ENCODE measurements at regions not wholly inside any gene's neighbourhood (a gene's known extent, or its start where the extent isn't known, plus 50 kb on each side); places are given as distances from the start of the nearest gene placed in this dataset.
"Not testable (repeated sequence)": the region's sequence is repeated elsewhere in the genome, so short reads cannot be mapped to it uniquely, and the experiment has no call there.

DNA sequence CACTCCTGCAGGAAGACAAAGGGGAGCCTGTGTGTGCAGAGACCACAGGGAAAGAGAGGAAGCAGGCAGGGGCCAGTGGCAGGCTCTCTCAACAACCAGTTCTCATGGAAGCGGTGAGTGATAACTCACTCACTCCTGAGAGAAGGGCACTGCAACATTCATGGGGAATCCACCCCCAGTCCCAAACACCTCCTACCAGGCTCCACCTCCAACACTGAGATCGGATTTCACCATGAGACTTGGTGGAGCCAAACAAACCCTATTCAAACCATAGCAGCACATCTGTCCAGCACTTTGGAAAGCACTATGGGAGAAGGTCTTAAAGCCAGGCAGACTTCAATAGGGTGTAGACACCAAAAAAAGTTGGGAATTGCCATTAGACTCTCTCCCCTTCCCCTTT lies 345.7 kb upstream of the SPRED2 start:
- H3K27me3 Mint-ChIP-seq, result no peaks in the 10 kb centered on the region
- no peaks in the 10 kb centered on the region for H3K4me1 Mint-ChIP-seq
- H3K4me3 Mint-ChIP-seq, result no peak overlapping the region
- H3K36me3 Mint-ChIP-seq, result no peaks in the 10 kb centered on the region
- no peak for DNase-seq
- H3K9me3 Mint-ChIP-seq, result no peaks in the 10 kb centered on the region
- H3K27ac Mint-ChIP-seq, result no peak overlapping the region
- CTCF ChIA-PET, result no interaction called here

DNA sequence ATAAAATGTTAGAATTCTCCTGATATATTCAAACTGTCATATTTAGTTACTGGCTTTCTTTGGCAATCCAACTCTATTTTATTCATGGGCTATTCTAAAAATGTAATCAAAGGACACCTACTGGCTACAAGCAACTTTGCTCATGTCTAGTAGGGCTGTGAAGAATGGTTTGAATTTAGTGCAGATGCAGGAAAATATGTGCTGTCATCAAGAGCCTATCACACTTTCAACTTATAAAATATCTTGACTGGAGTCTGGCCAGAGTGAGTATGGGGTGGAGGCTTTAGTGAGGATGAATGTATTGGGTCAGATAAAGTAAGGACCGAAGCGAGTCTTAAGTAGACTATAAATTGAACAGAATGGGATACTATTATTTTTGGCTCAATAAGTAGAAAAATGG lies 343.4 kb upstream of the SPRED2 start:
- Mint-ChIP-seq H3K36me3 (no peaks in the 10 kb centered on the region), H3K27ac (no peak overlapping the region), H3K9me3 (no peaks in the 10 kb centered on the region), H3K27me3 (no peaks in the 10 kb centered on the region), H3K4me1 (no peaks in the 10 kb centered on the region), H3K4me3 (no peak overlapping the region)
- CTCF ChIA-PET, result no interaction called here
- no peak for DNase-seq

DNA sequence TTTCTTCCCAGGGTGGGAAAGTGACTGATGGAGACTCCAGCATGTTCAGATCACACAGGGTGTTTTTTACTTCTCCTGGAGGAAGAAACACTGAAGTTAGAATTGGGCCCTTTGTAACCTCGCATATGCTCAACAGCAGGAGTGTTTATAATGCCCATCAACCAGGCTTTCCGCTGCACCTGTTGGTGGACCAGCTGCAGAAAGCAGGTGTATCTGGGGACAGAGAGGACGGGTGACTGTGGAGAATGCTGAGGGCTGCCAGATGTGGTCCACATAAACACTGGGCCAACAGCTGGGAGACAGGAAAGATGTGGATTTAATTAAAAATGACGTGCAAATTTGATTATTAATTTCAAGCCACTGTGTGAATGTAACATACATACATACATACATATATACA lies 335.5 kb upstream of the SPRED2 start:
- no peak for DNase-seq
- Mint-ChIP-seq H3K9me3 (no peaks in the 10 kb centered on the region), H3K27ac (no peak overlapping the region), H3K4me3 (no peak overlapping the region), H3K4me1 (no peaks in the 10 kb centered on the region), H3K36me3 (no peaks in the 10 kb centered on the region), H3K27me3 (no peaks in the 10 kb centered on the region)
- CTCF ChIA-PET, result no interaction called here

DNA sequence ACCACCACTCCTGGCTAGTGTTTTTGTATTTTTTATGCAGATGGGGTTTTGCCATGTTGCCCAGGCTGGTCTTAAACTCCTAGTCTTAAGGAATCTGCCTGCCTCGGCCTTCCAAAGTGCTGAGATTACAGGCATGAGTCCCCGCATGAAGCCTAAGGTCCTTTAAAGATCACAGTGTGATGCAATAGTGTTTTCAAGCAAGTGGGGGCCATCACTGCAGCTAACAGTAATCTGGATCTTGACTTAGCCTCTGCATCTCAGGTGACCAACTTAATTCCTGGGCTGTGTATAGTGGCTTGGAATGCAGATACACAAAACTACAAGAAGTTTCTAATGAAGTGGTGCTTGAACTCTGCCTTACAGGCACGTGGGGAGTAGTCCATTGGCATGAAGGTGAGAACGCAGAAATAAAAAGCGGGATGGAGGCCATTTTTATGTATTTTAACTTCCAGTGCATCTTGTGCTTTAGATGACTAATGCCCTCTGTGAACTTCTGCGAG lies 334.4 kb upstream of the SPRED2 start:
- DNase-seq, result no peak
- CTCF ChIA-PET, result no interaction called here
- H3K9me3 Mint-ChIP-seq, result no peaks in the 10 kb centered on the region
- H3K4me1 Mint-ChIP-seq, result no peaks in the 10 kb centered on the region
- no peak overlapping the region for H3K4me3 Mint-ChIP-seq
- no peak overlapping the region for H3K27ac Mint-ChIP-seq
- H3K27me3 Mint-ChIP-seq, result no peaks in the 10 kb centered on the region
- H3K36me3 Mint-ChIP-seq, result no peaks in the 10 kb centered on the region

DNA sequence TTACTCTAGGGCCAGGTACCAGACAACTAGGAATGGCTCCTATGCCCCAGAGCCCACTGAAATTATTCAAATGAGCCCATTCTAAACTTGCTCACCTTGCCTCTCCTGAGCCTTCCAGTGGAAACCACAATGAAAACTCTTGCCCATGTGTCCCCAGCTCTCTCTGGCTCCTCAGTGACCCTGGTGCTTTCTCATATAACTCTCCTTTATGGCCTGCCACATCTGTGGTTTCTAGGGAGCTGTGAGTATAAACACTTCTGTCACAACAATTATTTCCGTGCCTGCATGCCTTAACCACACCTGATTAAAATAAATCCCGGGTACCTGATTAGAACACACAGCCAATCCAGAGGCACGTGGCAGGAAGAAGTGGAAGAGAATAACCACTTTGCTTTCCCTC lies 333.0 kb upstream of the SPRED2 start:
- no peak overlapping the region for H3K4me3 Mint-ChIP-seq
- H3K9me3 Mint-ChIP-seq, result no peaks in the 10 kb centered on the region
- no peak for DNase-seq
- CTCF ChIA-PET, result no interaction called here
- H3K4me1 Mint-ChIP-seq, result no peaks in the 10 kb centered on the region
- no peak overlapping the region for H3K27ac Mint-ChIP-seq
- no peaks in the 10 kb centered on the region for H3K27me3 Mint-ChIP-seq
- H3K36me3 Mint-ChIP-seq, result no peaks in the 10 kb centered on the region

DNA sequence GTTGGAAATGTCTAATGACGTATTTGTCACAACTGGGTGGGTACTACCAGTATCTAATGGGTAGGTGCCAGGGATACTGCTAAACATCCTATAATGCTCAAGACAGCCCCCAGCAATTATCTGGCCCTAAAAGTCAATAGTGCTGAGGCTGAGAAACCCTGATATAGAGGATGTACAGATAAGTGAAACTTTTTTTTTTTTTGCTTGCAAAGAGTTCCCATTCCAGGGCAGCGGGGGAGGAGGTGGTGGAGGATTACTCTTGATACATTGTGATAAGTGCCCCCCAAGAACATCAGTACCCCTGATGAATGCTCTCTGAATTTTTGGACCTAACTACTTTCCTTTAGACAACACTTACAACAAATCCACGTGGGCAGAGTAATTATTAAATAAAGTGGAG lies 329.7 kb upstream of the SPRED2 start:
- no peaks in the 10 kb centered on the region for H3K9me3 Mint-ChIP-seq
- H3K4me3 Mint-ChIP-seq, result no peak overlapping the region
- H3K27ac Mint-ChIP-seq, result no peak overlapping the region
- no peaks in the 10 kb centered on the region for H3K4me1 Mint-ChIP-seq
- CTCF ChIA-PET, result no interaction called here
- H3K27me3 Mint-ChIP-seq, result no peaks in the 10 kb centered on the region
- H3K36me3 Mint-ChIP-seq, result no peaks in the 10 kb centered on the region
- no peak for DNase-seq

DNA sequence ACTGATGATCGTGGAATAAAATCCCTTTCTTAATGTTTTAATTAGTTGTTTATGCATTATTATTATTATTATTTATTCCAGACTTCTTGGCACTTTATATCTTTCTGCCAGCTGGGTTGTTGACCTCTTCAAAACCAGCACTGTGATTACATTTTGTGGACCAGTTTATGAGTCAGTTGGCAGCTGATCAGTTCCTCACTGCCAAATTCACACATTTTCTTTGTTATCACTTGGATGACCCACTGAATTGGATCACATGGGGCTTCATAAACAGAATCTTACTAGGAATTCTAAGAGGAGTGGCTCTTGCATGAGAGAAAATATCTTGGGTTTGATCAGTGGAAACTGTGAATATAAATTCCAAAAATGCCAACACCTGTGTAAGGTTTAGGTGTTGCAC lies 321.8 kb upstream of the SPRED2 start:
- CTCF ChIA-PET, result no interaction called here
- no peaks in the 10 kb centered on the region for H3K27me3 Mint-ChIP-seq
- DNase-seq, result no peak
- H3K9me3 Mint-ChIP-seq, result no peaks in the 10 kb centered on the region
- H3K27ac Mint-ChIP-seq, result no peak overlapping the region
- H3K4me3 Mint-ChIP-seq, result no peak overlapping the region
- H3K36me3 Mint-ChIP-seq, result no peaks in the 10 kb centered on the region
- H3K4me1 Mint-ChIP-seq, result no peaks in the 10 kb centered on the region

DNA sequence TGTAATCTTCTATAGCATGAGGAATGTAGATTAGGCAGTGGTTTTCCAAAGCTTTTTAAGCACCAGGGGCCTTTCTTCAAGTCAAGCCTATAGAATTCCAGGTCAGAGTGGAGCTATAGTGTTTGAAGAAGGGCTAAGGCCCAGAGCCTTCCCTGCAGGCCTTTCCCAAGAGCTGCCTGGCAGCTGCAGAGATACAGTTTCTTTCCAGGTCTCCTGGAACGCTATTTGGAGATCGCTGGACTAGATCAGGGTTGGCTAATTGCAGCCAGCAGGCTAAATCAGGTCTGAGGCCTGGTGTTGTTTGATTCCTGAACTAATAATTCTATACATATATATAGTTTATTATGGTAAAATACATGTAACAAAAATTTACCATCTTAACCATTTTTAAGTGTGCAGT lies 319.0 kb upstream of the SPRED2 start:
- H3K9me3 Mint-ChIP-seq, result no peaks in the 10 kb centered on the region
- no peak overlapping the region for H3K4me3 Mint-ChIP-seq
- no peaks in the 10 kb centered on the region for H3K4me1 Mint-ChIP-seq
- no peak overlapping the region for H3K27ac Mint-ChIP-seq
- CTCF ChIA-PET, result interaction anchor here (0.5 to 1.2 kb wide), 2 partner anchors 87 to 884 kb away, joined by 3 read pairs; no protein-coding TSS in a partner anchor
- no peak for DNase-seq
- H3K36me3 Mint-ChIP-seq, result no peaks in the 10 kb centered on the region
- no peaks in the 10 kb centered on the region for H3K27me3 Mint-ChIP-seq

DNA sequence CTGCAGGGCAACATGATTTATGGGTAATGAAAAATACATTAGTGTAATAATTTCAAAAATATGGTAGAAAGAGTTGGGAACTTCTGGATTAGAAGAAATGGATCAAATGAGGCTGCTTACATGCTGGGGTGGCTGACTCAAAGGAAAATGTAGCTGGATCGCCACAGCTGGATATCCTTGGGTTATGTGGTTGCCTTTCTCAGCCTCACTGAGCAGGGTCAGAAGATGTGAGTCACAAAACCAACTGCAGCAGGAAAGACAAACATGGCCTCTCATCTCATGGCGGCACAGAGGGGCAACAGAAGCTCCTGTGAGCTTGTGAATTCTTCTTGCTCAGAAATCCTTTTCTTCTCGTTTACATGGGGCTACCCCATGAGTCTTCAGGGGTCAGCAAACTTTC lies 317.1 kb upstream of the SPRED2 start:
- H3K4me3 Mint-ChIP-seq, result no peak overlapping the region
- H3K27me3 Mint-ChIP-seq, result no peaks in the 10 kb centered on the region
- no peaks in the 10 kb centered on the region for H3K4me1 Mint-ChIP-seq
- H3K27ac Mint-ChIP-seq, result no peak overlapping the region
- CTCF ChIA-PET, result no interaction called here
- no peaks in the 10 kb centered on the region for H3K9me3 Mint-ChIP-seq
- no peak for DNase-seq
- no peaks in the 10 kb centered on the region for H3K36me3 Mint-ChIP-seq

DNA sequence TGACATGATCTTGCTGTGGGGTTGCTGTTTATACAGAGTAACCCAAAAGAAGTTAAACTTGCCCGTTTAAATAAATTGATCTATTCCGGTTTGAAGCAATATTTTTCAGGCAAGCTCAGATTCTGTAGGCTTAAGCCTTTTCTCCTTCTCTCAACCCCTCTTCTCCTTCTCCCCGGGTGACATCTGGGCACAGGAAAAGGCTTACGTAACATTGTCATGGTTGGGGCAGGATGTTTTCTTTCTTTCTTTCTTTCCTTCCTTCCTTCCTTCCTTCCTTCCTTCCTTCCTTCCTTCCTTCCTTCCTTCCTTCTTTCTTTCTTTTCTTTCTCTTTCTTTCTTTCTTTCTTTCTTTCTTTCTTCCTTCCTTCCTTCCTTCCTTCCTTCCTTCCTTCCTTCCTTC lies 315.5 kb upstream of the SPRED2 start:
- H3K36me3 Mint-ChIP-seq, H3K9me3 Mint-ChIP-seq, H3K4me1 Mint-ChIP-seq, H3K27ac Mint-ChIP-seq, DNase-seq, H3K27me3 Mint-ChIP-seq, H3K4me3 Mint-ChIP-seq: not testable (repeated sequence)
- CTCF ChIA-PET, result interaction anchor here (0.6 kb wide), 1 partner anchor 150 kb away, joined by 3 read pairs; no protein-coding TSS in a partner anchor

DNA sequence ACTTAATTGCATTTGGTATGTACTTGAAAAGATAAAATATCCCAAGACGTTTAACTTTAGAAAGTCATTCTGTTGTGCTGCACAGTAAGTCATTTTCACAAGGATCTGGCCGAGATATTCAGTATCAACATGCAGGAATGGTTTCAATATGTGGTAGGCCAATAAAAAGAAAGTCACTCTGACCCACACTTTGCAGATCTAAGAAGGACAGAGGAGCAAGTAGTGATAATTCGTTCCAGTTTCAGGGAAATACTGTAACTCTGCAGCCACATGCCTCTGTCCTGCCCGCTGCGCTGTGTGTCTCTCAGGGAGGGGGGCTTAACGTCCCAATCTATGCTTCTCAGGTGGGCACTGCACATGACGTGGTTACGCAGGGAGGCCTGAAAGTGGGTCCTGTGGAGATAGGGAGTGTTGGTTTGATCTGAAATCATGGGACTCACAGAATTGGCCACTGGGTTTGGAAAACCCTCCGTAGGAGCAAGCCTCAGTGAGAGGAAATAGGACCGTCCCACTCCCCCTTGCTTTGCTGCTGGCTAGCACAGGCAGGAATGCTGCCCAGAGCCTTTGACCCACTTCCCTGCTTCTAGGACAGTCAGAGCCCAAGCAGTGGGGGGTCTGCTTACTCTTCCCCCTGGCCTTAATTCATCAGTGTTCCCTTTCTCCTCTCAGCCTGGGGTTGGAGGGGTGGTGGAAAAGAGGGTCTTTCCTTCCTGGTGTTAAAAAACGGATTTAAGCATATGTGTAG lies 314.7 kb upstream of the SPRED2 start:
- Mint-ChIP-seq H3K27ac (no peak overlapping the region), H3K9me3 (no peaks in the 10 kb centered on the region), H3K36me3 (no peaks in the 10 kb centered on the region), H3K27me3 (no peaks in the 10 kb centered on the region), H3K4me3 (no peak overlapping the region), H3K4me1 (no peaks in the 10 kb centered on the region)
- CTCF ChIA-PET, result no interaction called here
- DNase-seq, result no peak

DNA sequence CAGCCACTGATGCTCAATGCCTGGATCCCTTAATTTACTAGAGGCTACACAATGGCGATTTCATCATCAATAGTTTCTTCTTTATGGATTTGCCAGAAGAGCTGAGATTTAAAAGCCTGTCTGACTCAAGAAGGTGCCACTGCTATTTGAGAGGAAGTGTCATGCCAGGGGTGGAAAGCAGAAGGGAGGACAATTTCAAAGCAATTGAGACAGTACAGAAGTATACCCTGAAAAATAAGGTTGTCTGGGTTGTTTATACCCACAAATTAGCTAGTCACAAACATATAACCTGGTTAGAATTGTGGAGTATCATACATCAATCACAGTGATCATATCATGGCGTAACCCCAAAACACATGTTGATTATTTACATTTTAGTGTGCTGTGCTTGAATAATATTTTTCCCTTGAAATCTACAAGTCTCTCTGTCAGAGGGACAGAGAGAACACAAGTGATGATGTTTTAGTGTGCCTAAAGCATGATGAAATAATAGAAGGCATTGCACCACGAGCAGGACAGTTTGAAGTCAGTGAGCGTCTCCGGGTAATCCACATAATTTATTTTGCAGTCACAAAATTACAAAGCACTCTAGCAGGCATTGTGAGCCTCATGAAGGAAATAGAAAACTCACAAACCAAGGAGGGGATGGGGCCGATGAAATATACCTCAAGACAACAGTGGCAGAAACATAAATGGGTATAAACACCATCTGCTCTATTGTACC lies 312.2 kb upstream of the SPRED2 start:
- Mint-ChIP-seq H3K4me3 (no peak overlapping the region), H3K27me3 (no peaks in the 10 kb centered on the region), H3K4me1 (no peaks in the 10 kb centered on the region), H3K9me3 (no peaks in the 10 kb centered on the region), H3K36me3 (no peaks in the 10 kb centered on the region), H3K27ac (no peak overlapping the region)
- DNase-seq, result no peak
- CTCF ChIA-PET, result no interaction called here

DNA sequence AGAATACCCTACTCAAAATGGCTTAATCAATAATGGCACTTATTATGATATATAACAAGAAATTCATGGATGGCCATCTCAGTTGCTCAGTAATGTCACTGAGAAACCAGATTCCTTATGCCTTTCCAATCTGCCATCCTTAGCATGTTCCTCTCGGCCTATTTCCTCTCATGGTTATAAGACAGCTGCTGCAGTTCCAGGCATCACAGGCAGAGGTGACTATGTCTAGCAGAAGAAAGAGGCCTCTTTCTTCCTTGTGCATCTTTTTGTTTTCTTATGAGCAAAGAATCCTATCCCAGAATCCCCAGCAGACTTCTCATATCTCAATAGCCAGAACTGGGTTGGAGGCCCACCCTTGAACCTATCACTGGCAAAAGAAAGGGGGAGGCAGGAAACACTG lies 310.6 kb upstream of the SPRED2 start:
- DNase-seq, result no peak
- no peaks in the 10 kb centered on the region for H3K4me1 Mint-ChIP-seq
- no peak overlapping the region for H3K27ac Mint-ChIP-seq
- no peaks in the 10 kb centered on the region for H3K9me3 Mint-ChIP-seq
- no peaks in the 10 kb centered on the region for H3K36me3 Mint-ChIP-seq
- H3K4me3 Mint-ChIP-seq, result no peak overlapping the region
- no peaks in the 10 kb centered on the region for H3K27me3 Mint-ChIP-seq
- CTCF ChIA-PET, result no interaction called here

DNA sequence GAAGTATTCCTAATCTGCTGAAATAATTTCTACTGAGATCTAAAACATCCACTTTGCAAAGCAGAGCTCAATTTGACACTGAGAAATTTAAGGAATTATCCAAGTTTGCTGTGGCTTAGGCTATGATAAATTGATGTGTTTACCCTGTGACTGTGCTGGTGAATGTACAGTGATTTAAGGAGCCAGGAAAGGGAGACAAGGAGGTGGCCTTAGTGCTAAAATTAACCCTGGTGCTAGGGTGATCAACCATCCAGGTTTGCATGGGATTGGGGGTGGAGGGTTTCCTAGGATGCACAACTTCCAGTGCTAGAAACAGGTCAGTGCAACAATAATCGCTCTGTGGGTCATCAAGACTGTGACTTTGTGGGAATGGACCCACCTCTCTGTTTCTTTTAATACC lies 307.5 kb upstream of the SPRED2 start:
- no peak overlapping the region for H3K27ac Mint-ChIP-seq
- no peak for DNase-seq
- H3K36me3 Mint-ChIP-seq, result no peaks in the 10 kb centered on the region
- CTCF ChIA-PET, result no interaction called here
- no peak overlapping the region for H3K4me3 Mint-ChIP-seq
- H3K4me1 Mint-ChIP-seq, result no peaks in the 10 kb centered on the region
- H3K9me3 Mint-ChIP-seq, result no peaks in the 10 kb centered on the region
- H3K27me3 Mint-ChIP-seq, result no peaks in the 10 kb centered on the region

DNA sequence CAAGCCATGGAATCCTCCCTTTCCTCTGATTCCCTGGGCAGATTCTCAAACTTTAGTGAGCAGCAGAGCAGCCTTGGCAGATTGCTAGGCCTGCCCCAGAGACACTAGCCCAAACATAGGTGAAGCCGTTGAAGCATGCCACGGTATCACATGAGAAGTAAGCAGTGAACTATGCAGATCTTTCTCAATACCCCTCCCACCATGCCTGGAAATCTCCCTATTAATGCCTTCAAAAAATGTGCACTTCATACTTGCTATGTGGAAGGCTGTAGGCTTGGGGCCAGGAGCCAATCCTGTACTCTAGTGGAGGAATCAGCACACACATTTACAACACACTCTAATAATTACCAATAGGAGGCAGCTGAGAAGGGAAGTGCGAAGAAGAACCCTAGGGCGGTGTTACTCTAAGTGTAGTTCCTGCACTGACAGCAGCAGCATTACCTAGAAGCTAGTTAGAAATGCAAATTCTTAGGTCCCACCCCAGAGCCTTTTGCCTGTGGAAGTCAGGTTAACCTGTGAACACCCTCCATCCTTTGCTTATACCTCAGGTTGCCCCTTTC lies 305.1 kb upstream of the SPRED2 start:
- no peaks in the 10 kb centered on the region for H3K36me3 Mint-ChIP-seq
- no peaks in the 10 kb centered on the region for H3K4me1 Mint-ChIP-seq
- CTCF ChIA-PET, result no interaction called here
- no peak for DNase-seq
- H3K9me3 Mint-ChIP-seq, result no peaks in the 10 kb centered on the region
- H3K4me3 Mint-ChIP-seq, result no peak overlapping the region
- H3K27me3 Mint-ChIP-seq, result no peaks in the 10 kb centered on the region
- H3K27ac Mint-ChIP-seq, result no peak overlapping the region

All from activated naive CD4-positive, alpha-beta T cell treated with anti-CD3 and anti-CD28 coated beads, Interleukin-2, amount 10 ng/mL, durations not matched to agents 7 days and 5 days (primary cell).